Kidney glomerular epithelial cell (primary cell): ENCODE measurements at regions not wholly inside any gene's neighbourhood (a gene's known extent, or its start where the extent isn't known, plus 50 kb on each side); places are given as distances from the start of the nearest gene placed in this dataset.

ENCODE experiments used
- DNase-seq: peaks from one replicate; lab custom pipeline; 2025; lab: John Stamatoyannopoulos, UW

DNA sequence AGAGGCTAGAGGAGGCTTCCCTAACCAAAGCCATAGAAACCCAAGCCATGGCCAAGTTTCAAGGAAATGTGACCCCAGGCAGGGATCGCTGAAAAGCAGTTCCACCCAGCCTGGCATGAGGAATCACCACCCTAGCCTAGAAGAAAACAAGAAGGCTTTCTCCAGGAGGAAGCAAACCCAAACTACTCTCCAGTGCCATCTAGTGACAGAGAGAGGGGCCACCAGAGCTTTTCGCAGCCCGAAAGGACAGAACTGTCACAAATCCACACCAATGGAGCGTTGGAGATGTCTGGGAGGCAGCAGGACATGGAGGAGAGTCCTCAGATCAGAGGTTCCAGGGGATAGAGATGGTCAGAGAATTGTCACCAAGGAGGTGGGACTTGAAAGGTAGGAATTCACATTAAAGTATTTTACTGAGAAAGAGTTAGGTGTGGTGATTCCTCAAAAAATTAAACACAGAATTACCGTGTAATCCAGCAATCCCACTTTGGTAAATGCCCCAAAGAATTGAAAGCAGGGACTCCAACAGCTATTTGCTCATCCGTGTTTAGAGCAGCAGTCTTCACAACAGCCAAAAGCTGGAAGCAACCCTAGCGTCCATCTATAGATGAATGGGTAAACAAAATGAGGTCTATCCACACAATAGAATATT is 67.3 kb upstream of the NUP50 start:
- DNase-seq, result peak; percentile 28

GRCh38 chr22:45097061-45097460 is 66.7 kb upstream of the NUP50 start:
- DNase-seq, result no peak

DNA sequence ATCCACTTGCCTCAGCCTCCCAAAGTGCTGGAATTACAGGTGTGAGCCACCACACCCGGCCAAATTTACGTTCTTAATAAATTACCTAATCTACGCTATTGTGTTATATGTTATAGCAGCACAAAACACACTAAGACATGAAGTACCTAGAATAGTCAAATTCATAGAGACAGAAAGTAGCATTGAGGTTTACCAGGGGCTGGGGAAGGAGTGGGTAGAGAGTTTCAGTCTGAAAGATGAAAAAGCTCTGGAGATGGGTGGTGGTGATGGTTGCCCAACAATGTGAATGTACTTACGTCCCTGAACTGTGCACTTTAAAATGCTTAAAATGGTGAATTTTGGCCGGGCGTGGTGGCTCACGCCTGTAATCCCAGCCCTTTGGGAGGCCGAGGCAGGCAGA is 65.7 kb upstream of the NUP50 start:
- no peak for DNase-seq

DNA sequence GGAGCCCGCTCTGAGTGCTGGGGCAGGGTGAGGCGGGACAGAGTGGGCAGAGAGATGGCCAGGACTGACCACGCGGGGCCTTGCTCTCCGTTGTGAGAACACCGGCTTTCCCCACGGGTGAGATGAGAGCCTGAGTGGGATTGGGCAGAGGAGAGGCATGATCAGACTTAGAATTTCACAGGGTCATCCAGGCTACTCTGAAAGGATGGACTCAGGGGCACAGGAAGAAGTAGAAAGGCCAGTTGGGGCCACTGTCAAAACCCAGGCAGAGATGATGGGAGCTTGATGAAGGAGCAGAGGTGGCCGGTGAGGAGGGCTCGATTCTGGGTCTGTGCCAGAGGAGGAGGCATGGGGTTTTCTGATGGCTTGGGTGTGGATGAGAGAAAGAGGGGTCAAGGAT is 63.8 kb upstream of the NUP50 start:
- no peak for DNase-seq

GRCh38 chr22:45101515-45102227 is 62.1 kb upstream of the NUP50 start:
- DNase-seq, result peak; percentile 14

- DNase-seq, result no peak
Observed at GRCh38 chr22:45102896-45103420, 60.8 kb upstream of the NUP50 start.

DNA sequence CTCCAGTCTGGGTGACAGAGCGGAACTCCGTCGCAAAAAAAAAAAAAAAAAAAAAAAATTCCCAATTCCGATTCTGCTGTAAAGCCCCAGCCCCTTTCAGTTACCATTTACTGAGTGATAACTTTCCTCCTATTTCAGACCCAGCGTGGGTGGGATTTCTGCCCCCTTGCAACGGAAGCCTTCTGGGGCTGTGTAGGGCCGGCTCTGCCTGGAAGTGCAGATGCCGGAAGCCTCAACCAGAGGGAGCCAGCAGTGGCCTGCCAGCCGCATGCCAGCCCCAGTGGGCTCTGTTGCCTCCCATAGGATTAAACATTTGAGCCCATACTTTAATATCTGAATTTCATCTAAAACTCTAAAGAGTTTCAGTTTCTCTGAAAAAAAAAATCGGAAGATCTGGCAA is 60.0 kb upstream of the NUP50 start:
- DNase-seq, result no peak

- DNase-seq, result no peak
Observed at GRCh38 chr22:45104313-45104712, 59.4 kb upstream of the NUP50 start.

DNA sequence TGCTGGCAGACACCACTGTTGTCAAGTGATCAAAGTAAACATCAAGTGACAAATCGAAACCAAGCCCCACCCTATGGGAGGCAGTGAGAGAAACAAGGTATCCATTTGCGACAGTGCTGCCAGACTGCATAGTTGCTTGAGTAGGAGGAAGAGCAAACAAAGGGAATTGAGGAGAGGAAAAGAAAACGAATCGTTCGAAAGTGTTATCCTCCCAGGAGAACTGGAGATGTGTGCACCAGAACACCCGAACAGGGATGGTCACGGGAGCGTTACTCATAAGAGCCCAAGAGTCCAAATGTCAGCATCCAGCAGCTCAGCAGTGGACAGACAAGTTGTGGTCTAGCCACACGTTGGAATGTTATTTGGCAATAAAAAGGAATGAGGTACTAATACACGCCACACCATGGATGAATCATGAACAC is 58.4 kb upstream of the NUP50 start:
- DNase-seq, result no peak

GRCh38 chr22:45107671-45108070 is 56.1 kb upstream of the NUP50 start:
- DNase-seq, result no peak

- DNase-seq, result no peak
Observed at GRCh38 chr22:45112136-45112879, 51.4 kb upstream of the NUP50 start.
